ENCODE measurements at regions not wholly inside any gene's neighbourhood (a gene's known extent, or its start where the extent isn't known, plus 50 kb on each side); places are given as distances from the start of the nearest gene placed in this dataset.
"Not testable (repeated sequence)": the region's sequence is repeated elsewhere in the genome, so short reads cannot be mapped to it uniquely, and the experiment has no call there.

DNA sequence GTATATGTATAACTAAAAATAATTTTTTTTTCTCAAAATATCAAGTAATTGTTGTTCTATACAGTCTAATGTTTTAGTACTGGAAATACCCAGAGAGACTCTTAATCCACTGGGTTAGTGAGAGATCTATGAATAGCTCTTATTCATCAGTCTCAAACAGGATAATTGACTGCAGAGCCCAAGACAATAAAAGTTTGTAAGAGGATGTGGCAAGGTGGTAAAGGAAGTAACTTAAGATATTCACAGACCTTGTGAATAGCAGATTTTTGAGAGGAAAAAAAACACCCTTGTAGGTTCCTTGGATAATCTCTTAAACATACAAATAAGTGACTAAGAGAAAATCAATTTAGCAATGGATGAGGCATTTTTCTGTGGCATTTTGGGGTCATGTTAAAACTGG is 210.9 kb upstream of the FAM241A start:
- no peak for DNase-seq

DNA sequence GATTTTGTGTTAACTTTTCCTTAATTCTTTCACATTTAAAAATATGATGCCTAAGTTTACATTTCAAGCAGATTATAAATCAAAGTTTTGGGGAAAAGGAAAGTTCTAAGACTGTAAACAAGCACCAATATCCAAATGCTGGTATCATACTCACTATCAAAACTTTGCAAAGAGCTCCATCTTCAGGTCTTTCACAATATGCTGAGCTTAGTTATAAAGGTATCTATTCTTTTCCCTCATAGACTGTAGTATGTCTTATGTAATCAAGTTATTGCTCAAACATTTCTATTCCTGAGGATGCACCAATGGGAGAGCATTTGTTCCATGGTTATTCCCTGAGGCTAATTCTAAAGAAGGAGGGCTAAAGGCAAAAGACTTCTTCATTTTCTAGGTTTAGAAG is 207.9 kb upstream of the FAM241A start:
- no peak for DNase-seq

DNA sequence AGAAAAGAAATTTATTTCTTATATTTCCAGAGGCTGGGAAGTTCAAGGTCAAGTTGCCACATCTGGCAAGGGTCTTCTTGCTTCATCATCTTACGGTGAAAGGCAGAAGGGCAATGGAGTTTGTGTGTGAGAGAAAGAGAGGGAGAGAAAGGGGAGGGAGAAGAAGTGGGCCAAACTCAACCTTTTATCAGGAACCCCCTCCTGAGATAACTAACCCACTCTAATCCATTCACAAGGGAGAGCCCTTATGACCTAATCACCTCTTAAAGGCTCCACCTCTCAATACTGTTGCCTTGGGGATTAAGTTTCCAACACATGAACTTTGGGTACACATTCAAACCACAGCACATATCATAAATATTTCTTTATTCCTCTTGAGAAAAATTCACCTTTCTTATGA is 203.3 kb upstream of the FAM241A start:
- no peak for DNase-seq

DNA sequence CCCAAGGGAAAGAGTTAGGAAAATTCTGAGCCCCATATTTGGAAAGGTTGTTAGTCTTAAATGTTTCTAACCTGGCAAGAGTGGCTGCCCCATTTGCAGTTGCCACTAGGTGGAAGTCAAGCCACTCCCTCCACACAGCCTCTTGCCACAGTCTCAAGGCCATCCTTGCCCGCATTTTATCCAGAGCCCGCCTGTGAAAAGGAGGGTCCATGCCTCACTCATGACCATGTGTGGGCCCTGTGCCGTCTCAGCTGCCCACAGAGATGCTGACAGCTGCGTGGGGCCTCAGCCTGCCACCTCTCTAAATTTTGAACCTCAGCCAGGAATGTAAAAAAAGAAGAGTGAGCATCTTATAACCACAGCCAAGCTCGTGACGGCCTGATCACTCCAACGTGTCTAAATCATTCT is 201.5 kb upstream of the FAM241A start:
- no peak for DNase-seq

DNA sequence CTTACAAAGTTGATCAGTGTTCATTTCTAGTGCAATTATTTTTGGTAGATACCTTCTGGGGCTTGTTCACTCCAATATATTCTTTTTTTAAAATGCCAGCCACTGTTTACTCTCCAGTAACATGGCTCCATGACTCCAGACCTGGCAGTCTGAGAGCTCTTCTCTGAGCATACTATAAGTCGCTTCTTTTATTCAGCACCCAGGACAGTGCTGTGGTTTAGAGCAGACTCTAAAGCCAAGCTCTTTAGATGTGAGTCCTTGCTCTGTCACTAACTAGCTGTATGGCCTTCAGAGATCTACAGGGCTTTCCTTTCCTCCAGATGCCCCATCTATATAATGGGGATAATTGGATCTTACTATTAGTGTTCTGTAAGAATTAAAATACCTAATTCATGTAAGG is 200.2 kb upstream of the FAM241A start:
- DNase-seq: no peak

DNA sequence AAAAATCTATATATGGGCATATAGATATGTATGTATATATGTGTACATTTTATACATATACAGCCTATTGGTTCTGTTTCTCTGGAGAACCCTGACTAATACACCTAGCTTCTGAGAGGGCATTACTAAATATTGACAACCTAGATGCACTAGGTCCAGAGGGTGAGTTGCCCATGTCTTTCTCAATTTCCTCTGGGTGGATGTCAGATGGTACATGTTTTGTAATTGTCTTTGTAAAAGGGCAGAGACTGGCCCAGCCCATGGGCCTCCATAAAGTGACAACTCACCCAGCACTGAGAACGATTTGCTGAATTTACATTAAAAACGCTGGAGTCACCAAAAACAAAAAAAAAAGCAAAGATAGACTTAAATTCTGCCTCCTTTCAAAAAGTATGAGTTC is 198.5 kb upstream of the FAM241A start:
- no peak for DNase-seq

DNA sequence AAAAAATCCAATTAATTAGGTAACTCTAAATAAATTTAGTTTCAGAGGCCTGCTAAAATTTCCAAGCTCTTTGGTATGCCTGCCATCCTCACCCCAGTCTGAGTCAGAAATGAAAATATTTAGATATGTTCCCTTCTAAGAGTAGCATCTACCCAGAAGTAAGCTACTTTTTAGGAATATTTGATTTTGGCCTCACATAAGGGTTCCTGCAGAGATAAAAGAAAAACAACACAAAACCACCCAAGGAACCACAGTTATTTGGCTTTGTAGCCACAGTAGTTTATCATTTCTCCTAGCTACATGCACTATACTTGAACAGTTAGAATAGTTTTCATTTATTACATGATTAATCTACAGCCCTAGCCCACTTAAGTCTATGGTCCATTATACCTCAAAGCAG is 192.6 kb upstream of the FAM241A start:
- DNase-seq: no peak

DNA sequence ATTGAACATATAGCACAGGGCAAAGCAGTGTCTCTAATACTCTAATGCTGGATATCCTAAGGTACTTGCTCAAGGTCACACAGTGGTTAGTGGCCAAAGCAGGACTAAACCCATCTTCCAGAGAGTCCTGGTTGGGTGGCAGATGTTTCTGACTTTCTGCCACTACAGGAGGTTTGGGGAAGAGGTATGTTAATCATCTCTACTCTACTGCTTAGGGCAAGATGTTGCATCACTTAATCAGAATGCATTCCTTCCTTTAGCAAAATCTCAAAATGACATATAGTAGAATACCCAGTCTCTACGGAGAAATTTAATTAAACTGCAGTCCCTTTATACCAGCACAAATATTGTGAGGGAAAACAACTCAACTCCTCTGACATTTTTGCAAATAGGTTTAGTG is 190.7 kb upstream of the FAM241A start:
- no peak for DNase-seq

DNA sequence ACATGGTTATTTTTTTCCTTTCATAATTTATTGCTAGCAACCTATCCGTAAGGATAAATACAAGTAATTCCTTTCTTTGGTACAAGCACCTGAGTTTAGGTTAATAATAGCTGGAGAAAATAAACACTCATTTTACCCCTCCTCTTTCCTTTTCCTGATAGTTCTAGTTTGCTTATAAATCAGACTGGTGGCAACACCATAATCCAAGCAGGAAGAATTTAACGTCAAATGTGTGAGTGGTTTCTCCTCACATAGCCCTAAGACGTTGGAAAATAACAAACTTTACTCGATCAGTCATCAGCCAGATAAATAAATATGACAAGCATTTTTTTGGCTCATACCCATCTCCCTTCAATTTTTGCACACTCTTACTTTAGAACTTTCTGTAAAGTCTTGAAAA is 190.3 kb upstream of the FAM241A start:
- DNase-seq: no peak

DNA sequence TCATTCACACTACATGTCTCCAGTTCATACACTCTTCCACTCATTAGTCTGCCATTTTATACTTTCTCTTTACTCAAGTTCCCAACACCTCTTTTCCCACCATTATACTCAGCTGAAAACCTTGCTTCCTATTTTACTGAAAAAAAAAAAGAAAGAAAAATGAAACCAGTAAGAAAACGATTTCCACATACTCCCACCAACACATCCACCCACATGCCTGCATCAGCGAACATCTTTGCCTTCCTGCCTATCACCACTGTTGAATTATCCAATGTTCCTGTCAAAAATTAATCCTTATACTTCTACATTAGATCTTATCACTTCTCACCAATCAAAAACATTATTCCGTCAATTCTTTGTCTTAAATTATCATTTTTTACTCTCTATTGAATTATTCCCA is 188.1 kb upstream of the FAM241A start:
- DNase-seq: no peak

DNA sequence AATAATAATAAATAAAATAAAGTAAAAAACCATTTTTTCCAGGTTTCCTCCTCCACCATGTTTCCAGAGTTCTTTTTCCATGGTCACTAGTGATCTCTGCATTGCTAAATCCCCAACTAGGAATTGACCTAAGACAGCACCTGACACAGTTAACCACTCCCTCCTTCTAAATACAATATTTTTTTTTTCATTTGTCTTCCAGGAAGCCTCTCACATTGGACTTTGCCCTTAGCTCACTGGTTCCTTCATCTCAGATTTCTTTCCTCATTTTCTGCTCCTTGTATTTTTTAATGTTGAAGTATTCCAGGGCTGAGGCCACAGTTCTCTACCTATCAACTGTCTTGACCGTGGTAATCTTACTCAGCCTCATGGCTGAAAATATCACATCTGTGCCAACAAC is 187.3 kb upstream of the FAM241A start:
- no peak for DNase-seq

DNA sequence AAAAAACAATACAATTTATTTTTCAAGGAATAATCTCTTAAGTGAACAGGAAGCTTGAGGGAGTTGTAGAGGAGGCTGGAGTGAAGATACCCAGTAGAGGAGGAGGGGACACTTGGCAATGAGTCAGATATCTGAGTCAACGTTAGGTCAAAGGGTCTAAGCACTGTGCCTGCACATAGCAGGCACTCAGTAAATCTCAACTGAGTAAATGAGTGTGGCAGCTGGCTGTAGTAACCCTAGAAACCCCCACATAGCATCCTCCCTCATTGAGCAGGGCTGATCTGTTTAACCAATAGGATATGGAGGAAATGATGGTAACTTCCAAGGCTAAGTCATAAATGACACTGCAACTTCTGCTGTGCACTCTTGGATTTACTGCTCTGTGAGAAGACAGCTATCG is 186.0 kb upstream of the FAM241A start:
- no peak for DNase-seq

DNA sequence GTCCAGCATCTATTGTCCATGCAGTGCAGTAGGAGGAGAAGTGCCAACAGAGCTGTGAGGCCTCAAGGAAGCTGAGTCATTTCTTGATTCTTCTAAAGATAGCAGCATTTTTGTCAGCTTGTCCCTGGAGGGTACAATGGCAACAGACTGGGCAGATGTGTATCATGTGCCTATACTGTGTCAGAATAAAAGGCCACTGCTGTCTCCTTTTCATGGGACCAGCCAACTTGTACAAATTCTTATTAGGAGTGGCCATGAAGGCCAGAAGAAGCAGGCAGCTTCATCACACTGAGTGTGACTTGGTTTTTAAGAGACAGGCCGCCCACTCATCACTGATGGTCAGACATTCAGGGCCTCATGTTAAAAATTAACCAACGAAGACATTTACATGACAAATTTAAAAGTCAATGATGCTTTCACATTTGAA is 185.0 kb upstream of the FAM241A start:
- DNase-seq: no peak

DNA sequence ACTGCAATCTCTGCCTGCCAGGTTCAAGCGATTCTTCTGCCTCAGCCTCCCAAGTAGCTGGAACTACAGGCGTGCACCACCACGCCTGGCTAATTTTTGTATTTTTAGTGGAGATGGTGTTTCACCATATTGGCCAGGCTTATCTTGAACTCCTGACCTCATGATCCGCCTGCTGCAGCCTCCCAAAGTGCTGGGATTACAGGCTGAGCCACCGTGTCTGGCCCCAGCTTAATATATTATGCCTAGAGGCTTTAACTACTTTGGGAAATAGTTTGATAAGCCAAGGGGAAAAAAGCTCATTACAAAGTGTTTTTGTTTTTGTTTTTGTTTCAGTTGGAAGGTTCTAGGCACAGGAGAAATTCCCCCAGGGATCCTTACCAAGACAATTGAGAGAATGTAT is 184.2 kb upstream of the FAM241A start:
- DNase-seq: not testable (repeated sequence)

DNA sequence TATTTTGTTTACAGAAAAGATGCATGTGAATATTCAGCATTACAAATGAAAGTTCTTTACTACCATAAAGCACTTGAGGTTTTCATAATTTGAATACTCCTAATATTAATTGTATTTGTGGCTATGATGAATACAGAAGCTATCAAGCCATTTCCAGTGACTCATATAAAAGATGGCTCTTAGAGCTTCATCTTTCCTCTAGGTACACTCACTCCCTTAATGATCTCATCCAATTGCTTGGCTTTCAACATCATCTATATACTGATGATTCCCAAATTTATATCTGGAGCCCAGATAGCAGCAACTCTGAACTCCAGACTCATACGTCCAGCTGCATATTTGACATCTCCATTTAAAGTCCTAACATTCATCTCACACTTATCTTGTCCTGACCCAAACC is 183.4 kb upstream of the FAM241A start:
- DNase-seq: no peak

DNA sequence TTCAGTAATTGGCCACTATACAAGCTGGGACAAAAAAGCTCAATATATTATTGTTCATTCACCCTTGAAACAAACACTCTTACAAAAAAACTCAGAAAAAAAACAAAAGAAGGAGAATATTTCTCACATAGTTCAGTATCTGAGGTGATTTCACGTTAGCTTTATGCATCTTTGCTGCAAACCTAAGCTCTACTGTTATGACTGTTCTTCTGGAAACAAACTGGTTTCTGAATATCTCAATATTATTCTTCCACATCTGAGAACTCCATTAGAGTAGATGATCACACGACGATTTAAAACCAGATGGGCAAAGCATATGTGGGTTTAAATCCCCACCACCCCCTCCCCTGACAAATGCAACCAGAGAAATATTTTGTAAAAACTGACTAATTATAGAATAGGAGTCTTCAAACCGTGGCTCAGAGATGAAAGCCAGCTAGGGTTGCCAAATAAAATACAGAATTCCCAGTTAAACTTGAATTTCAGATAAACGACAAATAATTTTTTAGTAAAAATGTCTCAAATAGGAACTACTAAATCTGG is 182.0 kb upstream of the FAM241A start:
- DNase-seq: no peak

DNA sequence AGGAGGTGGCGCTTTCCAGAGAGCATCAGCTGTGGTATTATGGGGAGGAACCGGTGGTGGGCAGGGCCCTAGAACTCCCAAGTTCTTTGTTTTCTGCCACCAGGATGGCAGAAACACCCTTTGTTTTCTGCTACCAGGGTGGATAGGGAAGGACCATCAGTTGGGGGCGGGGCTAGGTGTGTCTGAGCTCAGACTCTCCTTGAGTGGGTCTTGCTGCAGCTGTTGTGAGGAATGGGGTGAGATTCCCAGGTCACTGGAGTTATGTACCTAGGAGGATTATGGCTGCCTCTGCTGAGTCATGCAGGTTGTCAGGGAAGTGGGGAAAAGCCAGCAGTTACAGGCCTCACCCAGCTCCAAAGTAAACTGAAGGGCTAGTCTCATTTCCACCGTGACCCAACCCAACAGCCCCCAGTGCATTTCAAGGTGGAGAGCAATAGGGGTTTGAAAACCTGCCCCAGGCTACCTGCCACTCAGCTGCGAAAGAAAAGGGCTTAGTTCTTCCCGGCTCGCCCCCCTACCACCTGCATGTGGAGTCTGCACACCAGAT is 167.8 kb upstream of the FAM241A start:
- no peak for DNase-seq

DNA sequence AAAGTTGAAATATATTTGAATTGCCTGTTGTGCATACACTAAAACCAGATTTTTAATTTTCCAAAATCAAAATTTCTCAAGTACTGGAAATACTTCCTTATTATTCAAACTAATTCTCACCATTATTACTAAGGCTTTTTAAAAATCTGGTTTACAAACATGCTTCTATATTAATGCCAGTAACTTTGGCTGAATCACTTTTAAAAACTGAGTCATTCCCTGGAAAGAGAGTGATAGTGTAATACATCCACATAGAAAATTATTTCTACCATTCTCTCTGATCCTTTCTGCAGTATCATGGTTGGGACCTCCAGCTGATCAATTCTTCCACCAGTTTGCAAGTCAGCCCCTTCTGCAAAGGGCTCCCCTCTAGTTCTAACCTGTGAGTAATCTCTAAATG is 165.3 kb upstream of the FAM241A start:
- no peak for DNase-seq

DNA sequence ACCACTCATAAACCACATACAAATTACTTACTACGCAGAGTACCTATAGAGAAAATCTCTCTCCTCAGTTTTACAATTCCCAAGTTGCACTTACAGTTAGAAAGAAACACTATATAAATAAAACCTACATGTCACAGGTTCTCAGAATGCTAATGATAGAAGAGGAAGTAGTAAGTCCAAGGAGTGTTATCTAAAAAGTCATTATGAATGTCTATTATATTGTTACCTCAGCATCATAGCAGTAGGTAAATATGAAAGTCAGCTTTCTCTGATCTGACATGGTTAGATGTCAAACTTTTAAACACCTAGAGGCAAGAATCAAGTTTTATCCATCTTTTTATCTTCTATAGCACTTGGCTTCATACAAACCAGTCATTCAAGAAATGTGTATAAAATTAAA is 163.2 kb upstream of the FAM241A start:
- no peak for DNase-seq

DNA sequence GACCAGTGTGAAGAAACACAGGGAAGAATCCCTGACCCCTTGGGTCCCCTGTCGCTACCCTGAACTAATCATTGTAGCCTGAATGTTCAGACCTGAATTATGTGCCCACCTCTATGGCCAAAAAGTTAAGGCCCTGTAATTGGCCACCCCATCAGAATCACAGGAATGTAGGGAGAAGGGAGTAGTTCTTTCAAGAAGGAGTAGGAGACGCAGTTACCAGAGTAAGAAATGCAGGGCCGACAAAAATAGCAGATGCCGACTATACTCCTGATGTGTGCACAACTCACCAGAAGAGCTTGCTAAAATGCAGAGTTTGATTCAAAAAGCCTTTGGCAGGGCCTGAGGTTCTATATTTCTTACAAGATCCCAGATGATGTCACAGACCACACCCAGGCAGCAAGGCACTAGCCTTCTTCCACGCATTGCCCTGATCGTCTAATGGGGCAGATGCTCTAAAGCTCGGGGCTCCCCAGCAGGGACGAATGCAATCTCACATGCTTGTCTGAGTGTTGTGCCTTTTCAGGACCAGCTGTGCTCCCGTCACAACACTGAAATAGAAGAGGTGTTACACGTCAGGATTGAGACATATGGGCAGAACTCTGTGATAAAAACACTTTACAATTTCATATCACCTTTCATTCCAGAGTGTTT is 161.0 kb upstream of the FAM241A start:
- no peak for DNase-seq

DNA sequence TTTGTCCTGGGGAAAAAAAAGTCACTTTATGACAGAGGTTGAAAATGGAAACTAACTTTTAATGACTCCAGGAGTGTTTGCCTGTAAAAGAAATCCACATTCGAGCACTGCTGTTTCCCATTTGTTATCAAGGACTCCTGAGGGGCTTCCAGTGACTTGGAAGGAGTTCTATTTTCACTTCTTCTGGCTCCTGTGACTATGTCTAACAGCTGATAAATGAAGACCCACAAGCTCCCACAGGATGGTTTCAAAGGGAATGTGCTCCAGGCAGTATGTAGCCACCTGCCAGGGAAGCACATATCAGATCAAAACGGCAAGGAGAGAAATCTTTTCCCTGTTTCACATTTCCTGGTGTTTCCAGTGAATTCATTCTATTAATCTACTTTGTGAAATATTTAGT is 159.8 kb upstream of the FAM241A start:
- no peak for DNase-seq

DNA sequence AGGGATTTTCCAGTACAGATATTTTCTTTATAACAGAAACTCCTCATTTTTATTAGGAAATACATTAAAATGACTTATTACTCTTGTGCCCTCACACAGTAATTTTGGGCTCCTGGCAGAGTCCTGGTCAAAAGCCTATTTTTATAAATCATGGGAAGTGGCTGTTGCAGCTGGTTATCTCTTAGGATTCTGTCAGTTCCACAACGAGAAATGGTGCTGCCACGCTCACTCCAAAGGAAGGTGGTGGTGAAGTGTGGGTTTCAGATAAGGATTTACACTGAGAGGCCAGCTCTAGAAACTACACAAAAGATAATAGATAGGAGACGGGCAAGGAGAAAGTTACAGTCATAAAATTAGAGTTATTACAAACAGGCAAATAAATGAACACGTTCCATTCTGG is 159.2 kb upstream of the FAM241A start:
- no peak for DNase-seq

DNA sequence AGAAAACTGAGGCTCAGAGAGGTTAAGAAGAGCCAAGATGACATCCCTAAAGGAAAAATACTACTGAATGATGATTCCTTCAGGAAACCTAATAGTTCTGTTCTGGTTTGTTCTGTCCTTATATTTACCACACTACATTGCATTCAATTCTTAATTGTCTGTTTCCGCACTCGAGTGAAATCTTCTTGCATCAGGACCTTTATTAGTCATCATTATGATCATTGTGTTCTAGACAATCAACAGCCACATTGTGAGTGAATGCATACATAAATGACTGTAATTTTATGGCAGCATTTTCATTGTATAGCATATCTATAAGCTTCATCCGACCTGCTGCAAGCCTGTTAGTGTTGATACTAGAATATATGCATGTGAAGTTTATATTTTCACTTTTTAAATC is 156.7 kb upstream of the FAM241A start:
- no peak for DNase-seq

DNA sequence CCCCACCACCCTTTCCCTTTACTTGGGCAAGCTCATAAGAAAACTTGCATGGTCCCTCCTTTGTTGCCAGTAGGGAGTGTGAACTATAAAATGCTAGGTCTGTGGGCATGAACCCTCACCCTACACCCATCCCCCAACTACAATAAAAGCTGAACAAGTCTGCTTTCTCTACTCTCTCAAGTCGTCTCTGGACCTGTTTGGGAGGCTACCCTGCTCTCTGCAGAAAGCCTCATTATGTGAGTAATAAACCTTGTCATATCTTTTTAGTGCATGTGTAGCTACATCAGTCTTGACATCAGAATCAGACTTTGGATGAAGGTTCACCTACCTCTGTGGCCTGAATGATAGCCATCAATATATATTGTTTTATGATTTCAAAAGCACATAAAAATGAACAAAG is 155.4 kb upstream of the FAM241A start:
- DNase-seq: no peak

DNA sequence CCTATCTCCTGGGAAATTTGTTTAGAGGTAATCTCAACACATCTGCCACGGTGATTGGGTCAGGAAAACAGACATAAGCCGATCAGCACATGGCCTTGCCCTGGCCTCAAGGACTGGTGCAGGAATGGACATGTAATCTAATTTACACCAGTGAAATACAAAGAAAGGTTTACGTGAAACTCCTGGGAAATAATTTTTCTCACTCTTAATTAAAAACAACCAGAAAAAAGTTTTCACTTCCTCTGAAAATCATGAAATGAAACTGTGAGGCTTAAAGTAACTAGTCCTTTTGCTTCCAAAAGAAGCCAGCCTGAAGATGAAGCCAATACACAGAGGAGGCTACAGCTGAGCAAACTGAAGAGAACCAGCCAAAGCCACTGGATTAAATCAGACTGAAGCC is 154.1 kb upstream of the FAM241A start:
- DNase-seq: no peak
